ENCODE measurements at regions not wholly inside any gene's neighbourhood (a gene's known extent, or its start where the extent isn't known, plus 50 kb on each side); places are given as distances from the start of the nearest gene placed in this dataset.

GRCh38 chr6:138038142-138038870 is 68.9 kb downstream of the PERP start:
- H3K27me3 ChIP-seq (ENCODE audit: insufficient read depth, low read length), result peaks cover 3% of the 10 kb centered on the region
- no peaks in the 10 kb centered on the region for H3K9me3 ChIP-seq (ENCODE audit: low read depth, low read length)
- no peaks in the 10 kb centered on the region for H3K4me1 ChIP-seq (ENCODE audit: insufficient read depth, low read length)
- no peak overlapping the region for H3K4me3 ChIP-seq (ENCODE audit: low read length)

All from mononuclear cell (primary cell).